ENCODE measurements at regions not wholly inside any gene's neighbourhood (a gene's known extent, or its start where the extent isn't known, plus 50 kb on each side); places are given as distances from the start of the nearest gene placed in this dataset.
"Not testable (repeated sequence)": the region's sequence is repeated elsewhere in the genome, so short reads cannot be mapped to it uniquely, and the experiment has no call there.

DNA sequence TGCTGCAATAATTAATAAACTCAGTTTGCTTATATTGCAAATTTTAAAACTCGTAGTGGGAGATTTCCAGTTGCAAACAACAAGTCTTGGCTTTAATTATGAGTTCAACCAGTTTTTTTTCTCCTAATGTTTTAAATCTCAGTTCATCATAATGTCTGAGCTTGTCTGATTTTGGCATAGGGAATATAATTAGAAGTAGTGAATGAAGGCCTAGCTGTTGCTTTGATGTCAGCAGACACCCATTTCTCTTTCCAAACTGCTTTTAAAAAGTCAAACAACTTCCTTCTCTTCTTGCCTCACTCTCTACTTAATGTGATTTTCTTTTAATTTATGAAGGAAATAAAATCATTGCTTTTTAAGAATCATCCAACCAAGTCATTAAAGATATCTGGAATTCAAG, 1462.1 kb downstream of the DPP10 start:
- DNase-seq (ENCODE audit: low read depth in 2 of 2): no peak

DNA sequence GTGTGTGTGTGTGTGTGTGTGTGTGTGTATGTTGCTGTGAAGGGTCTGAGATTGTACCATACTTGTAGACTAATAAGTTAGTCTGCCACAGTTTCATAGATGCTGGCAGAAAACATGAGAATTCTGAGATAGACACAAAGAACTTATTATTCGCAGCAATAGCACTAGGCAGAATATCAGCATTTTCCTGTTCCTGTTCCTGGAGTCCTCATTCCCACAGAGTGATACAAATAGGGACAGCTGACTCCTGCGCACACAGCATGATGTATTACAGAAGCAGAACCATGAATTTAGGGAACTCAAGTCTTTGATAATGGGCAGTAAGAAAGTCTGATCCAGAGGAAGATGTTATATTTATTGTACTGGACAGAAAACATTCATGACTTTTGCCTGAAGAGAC, 1466.3 kb downstream of the DPP10 start:
- DNase-seq (ENCODE audit: low read depth in 2 of 2): no peak

DNA sequence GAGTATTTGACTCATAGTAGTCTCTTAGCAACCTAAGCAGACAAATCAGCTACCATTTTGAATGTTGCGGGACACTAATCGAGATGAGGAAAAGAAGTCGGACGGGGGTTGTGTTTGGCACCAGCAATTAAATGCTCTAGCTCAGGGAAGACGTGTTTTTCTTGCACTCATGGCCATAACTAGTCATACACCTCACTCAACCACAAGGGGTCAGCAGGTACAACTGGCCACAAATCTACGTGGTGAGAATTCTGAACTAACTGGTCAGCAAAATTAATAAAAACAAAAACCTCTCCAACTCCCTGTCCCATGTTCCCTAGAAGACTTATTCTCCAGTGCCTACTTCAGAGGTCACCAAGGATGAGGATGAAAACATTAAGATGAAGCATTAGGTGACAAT, 1467.8 kb downstream of the DPP10 start:
- no peak for DNase-seq (ENCODE audit: low read depth in 2 of 2)

DNA sequence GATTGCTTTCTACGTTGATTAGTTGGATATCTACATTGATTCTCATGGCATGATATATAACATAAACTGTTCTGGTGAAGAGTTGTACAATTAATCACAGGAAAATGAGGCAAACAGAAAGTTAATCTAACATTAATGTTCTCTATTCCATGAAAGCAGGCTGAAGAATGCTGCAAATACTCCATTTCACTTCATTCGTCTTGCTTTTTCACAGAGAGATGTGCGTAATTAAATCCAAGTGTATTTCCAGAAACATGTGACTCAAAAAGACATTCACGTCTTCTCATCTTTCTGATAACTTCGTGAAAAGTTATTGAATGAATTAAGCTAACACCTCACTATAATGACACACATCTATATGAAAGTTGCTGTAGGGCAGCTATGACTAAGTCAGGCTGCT, 1471.5 kb downstream of the DPP10 start:
- no peak for DNase-seq (ENCODE audit: low read depth in 2 of 2)

DNA sequence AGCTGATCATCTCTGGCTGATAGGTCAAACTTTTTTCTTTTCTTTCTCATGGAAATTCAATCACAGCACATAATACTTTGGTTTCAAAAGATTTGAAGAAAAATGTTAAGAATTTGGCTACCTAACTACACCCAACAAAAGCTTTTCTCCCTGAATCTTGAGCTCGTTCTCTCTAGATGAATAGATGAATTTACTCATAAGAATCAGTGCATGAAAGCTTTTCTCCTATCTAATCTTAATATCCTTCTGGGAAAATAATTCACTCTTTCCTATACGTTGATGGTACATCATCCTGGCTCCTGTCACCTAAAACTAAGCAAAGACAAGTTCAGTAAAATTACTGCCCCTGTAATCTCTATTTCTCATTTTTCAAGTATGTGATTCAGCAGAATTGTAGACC, 1479.1 kb downstream of the DPP10 start:
- DNase-seq (ENCODE audit: low read depth in 2 of 2): no peak

DNA sequence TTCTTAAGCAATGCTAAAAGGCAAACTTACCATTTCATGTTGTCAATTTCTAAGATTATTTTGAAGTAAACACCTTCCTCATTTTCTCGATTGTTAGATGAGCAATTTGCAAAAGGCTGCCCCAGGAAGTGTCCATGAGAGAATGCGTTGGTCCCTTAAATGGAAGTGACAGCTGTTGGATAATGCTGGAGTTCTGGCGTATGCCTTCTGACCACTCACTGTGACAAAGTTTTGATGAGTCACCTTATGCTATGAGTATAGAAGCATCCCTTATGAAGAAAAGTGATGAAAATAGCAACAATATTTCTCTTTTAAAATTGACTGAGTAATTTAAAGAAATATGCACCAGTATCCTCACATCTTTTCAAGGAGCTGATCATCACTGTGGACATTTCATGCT, 1497.5 kb downstream of the DPP10 start:
- no peak for DNase-seq (ENCODE audit: low read depth in 2 of 2)

DNA sequence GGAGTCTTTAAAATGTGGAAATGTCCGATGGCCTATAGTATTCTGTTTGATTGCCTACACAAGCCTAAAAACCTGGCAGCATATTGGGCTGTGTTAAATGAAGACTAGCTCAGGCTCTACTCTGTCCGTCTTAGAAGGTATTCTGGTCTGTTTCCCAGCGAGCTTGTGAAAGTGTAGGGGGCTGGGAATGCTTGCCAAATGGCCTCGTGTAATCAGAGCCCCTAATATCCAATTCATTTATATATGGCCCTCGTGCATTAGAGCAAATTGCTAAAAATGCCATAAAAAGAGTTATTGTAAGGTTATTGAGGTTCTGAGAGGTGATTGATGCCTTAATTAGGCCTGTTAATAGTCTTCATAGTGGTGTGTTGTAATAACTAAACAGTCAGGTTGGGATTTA, 1500.4 kb downstream of the DPP10 start:
- DNase-seq (ENCODE audit: low read depth in 2 of 2): no peak

DNA sequence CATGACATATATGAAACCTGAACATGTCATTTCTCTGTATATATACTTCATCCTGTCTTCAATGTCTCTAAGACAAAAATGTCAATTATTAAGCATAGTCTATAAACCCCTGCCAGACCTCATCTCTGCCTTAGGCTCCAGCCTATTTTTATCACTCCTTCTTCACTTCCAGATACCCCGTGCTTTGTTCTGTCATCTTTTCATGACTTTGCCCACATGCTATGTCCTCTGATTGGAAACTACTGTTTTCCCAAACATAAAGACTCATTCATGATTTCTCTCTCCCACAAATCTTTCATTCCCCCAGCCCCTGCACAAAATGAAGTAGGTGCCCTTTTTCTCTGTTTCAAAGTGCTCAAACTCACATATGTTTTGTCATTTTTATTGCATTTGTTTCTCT, 1503.9 kb downstream of the DPP10 start:
- DNase-seq (ENCODE audit: low read depth in 2 of 2): no peak

DNA sequence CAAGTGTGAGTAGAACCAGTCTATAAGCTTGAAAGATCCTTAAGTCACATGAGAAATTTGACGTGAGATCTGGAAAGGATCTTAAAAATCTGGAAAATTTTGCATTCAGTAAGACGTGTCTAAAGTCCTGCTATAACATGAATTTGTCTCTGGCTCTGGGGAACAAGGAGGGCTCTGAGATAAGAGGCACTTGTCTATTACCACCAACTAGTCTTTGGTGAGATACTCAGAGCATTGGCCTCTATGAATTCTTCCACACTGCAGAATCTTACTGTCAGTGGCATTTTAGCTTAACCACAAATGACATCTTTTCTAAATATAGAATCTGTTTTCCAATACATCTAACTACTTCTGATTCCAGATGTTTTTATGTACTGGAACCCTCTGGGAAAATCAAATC, 1504.5 kb downstream of the DPP10 start:
- no peak for DNase-seq (ENCODE audit: low read depth in 2 of 2)

DNA sequence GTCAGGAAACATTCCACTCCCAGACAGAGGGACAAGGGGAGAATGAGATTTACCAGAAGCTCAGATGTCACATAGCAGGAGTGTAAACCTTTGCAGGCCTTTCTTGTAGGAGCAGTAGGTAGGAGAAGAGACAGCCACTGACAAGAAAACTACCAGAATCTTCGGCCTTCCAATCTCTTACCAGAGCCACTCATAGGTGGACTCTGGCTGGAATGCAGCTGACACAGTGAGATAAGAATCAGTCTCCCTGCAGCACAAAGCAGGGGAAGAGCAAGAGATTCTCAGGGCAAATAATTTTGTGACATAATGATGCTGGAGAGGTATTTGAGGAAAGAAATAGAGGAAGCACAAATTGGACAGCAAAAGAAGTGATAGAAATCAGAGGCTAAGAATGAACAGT, 1534.5 kb downstream of the DPP10 start:
- DNase-seq (ENCODE audit: low read depth in 2 of 2): no peak

DNA sequence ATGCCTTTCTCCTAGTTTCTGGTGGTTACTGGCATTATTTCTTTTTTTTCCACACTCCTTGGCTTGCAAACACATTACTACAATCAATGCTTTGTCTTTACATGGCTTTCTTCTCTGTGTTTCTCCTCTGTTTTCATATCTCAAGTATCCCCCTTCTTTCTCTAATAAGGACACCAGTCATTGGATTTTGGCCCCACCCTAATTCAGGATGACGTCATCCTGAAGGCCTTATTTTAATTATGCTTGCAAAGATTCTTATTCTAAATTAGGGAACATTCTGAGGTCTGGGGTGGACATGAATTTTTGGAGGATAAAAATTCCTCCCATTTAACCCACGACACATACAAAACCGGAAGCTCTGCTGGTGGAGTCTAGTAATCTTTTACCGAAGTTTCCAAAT, 1556.6 kb downstream of the DPP10 start:
- DNase-seq (ENCODE audit: low read depth in 2 of 2): no peak

DNA sequence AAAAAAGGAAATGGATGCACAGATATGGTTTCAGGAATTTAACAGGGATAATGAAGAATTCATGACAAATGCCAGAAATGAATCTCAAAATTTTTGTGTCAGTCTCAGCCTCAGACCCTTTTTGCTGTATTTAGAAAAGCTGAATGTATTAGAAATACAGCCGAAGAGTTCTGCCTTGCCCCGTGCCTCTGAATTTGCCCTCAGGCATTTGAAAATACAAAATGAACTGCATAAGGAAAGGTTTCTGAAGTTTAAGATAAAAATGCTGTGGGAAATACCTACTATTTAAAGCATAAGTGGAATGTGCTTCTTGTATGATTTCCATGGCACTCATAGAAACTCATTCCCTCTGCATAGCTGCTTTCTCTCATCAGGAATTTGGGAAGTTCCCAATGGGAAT, 1580.6 kb downstream of the DPP10 start:
- no peak for DNase-seq (ENCODE audit: low read depth in 2 of 2)

DNA sequence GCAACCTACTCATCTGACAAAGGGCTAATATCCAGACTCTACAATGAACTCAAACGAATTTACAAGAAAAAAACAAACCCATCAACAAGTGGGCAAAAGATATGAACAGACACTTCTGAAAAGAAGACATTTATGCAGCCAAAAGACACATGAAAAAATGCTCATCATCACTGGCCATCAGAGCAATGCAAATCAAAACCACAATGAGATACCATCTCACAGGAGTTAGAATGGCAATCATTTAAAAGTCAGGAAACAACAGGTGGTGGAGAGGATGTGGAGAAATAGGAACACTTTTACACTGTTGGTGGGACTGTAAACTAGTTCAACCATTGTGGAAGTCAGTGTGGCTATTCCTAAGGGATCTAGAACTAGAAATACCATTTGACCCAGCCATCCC, 1596.3 kb downstream of the DPP10 start:
- DNase-seq (ENCODE audit: low read depth in 2 of 2): not testable (repeated sequence)

DNA sequence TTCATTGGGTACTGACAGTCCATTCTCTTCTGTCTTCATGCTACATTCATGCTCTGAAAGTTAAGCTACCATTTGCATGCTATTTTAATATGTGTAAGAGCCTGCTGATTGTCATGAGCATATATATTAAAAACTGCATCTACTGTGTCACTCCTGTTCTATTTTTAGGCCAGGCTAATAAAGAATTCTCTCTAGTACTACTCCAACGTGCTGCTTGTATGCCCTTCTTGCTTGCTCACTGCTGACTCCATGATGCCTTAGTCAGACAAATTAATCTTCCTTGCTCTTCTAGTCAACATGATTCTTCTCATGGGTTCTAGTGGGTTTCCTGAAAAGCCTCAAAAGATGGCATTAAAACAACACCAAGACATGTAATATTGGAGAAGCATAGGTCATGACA, 1600.1 kb downstream of the DPP10 start:
- DNase-seq (ENCODE audit: low read depth in 2 of 2): no peak

DNA sequence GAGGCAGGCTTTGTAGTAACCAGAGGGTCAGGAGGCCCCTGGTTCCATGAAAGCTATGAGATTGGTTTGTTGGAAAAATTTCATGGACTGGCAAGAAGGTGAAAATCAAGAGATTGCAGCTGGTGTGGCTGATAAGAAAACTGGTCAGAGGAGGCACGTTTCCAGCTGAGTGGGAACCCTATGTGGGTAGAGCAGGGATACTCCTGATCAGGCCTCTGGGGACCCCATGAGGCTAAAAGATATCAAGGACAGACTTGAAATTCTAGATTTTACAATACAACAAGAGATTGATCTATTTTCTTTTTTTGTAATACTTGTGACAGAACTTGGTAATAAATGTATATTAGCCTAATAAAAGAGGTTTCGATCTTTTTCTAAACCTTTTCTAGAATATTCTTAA, 1615.1 kb downstream of the DPP10 start:
- DNase-seq (ENCODE audit: low read depth in 2 of 2): no peak

DNA sequence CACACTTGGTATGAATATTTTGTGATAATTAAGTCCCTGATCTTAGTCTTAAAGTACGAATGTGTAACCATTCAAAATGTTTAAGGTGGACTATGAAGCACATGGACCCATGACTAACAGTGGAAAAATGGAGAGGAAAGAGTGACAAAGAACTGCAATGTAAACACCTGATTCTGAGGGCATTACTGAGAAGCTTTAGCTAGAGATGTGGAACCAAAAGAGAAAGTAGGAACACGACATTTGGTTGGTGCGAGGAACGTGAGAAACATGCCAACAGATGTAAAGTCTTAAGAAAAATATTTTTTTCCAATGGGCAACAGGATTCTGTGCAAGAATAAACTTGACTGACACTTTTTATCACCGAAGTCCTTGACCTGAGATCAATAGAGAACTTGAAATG, 1618.6 kb downstream of the DPP10 start:
- DNase-seq (ENCODE audit: low read depth in 2 of 2): no peak

DNA sequence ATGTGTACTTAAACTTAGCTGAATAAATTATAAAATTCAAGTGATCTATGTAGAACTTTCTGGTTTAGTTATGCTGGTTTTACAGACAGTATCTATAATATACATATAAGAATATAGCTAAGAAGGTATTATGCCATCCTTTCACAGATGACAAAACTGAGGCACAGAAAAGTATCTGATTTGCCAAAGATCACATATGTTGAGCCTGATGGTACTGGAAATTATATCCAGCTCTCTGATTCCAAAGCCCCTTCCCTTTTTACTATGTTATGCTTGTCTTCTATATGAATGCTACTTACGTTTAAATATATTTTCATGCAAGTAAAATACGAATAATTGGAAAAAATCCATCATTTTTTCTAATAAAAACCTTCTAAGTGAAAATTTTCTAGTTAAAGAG, 1631.3 kb downstream of the DPP10 start:
- DNase-seq (ENCODE audit: low read depth in 2 of 2): no peak

DNA sequence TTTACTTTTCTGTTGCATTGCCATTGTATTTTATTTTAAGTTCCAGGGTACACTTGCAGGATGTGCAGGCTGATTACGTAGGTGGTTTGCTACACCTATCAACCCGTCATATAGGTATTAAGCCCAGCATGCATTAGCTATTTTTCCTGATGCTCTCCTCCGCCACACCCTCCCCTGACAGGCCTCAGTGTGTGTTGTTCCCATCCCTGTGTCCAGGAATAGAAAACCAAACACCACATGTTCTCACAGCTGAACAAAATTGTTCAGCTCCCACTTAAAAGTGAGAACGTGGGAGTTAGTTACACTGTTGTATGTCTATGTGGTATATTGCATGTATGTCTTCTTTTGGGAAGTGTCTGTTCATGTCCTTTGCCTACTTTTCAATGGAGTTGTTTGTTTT, 1631.7 kb downstream of the DPP10 start:
- DNase-seq (ENCODE audit: low read depth in 2 of 2): no peak

DNA sequence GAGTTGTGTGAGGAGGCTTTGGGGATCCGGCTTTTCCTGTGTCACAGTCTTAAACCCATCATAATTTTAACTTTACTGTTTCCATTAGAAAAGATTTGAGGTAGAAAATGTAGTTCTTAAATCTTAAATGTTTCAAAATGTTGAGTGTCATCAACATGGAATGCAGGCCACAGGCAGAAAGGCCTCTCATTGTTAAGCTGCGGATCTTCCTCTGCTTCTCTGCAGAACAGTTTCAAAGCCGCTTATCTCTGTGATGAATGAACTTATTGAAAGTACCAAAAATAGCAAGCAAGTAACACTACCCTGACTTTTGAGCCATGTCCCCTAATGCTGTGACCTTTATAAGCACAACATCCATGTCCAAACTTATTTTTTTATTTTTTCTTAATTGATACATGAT, 1645.8 kb downstream of the DPP10 start:
- DNase-seq (ENCODE audit: low read depth in 2 of 2): no peak

DNA sequence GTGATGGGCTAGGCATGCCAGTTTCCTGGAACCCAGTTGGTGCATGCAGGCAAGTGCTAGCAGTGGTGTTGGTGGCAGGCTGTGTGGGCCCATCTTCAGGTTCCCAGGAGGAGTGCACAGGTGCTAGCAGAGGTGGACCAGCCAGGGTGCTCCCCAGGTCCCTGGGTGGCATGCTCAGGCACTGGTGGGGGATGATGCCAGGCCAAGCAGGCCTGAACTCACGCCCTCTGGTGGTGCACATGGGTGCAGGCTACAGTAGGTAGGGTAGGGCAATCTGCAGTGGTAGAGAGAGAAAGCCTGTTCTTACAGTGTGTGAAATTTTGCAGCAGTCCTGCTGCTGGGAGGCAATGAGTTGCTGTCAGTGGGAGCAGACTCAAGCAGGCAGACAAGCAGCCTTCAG, 1651.8 kb downstream of the DPP10 start:
- DNase-seq (ENCODE audit: low read depth in 2 of 2): no peak

DNA sequence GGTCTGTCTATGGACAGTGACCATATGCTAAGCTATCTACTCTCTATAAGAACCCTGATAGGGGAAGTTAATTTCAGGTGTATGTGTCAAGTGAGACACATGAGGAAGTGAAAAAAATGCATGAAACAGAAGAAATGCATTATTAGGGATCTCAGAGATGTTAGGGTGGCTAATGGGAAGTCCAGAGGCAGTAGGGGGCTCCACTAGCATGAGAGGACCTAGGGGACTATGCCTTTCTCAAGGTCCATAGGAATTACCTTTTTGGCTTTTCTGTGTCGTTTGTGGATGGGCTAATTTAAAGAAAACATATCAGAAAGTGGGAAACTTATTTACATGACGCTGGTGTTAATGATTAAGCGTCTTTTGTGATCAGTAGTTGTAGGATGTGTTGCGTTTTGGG, 1653.2 kb downstream of the DPP10 start:
- no peak for DNase-seq (ENCODE audit: low read depth in 2 of 2)

DNA sequence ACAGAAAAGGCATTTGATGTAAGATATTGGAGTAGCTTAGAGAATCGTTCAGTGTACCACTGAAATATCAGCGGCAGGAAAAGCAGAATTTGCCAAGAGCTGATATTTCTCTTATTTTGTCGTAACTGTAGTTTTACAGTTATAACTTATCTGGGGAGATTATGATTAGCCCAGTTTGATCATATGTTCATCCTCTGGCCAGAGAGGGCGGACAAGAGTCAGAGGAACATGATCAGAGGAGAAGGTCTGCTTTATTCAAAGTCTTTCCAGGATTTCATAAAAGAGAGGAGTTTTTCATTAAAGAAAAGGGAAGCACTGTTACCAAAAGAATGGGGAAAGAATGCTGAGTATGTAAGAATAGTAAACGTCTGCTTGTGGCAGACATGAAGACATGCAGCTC, 1655.6 kb downstream of the DPP10 start:
- DNase-seq (ENCODE audit: low read depth in 2 of 2): no peak

DNA sequence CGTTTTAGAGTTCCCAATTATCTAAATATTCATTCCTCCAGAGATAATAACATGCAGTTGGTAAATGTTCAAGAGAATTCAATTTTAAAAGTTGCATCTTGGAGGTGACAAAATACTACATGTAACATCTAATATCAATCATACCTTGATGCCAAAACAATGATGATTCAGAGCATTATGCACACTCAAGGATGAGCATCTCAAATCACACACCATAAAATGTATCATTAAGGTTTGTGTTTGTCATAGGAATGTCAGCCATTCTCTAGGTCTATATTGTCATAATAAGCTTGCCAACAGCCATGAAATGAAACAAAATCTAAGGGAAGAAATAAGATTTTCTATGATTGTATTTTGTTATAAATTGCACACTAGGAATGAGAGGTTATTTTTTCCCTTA, 1667.0 kb downstream of the DPP10 start:
- no peak for DNase-seq (ENCODE audit: low read depth in 2 of 2)

DNA sequence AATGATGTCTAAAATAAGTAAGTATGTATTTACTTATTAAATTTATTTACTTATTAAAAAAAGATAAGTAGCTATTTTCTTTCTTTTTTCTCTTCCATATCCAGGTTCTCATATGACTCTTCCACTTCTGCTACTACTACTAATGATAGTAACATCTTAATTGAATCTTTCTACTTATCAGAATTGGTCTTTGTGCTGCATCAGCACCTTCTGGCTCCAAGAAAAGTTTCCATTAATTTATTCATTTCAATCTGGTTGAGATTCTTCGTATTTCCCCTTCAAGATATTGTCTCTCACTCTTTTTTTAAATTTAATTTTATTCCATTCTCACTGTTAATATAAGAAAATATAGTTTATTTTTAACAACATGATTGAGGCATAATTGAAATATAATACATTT, 1675.4 kb downstream of the DPP10 start:
- DNase-seq (ENCODE audit: low read depth in 2 of 2): no peak

DNA sequence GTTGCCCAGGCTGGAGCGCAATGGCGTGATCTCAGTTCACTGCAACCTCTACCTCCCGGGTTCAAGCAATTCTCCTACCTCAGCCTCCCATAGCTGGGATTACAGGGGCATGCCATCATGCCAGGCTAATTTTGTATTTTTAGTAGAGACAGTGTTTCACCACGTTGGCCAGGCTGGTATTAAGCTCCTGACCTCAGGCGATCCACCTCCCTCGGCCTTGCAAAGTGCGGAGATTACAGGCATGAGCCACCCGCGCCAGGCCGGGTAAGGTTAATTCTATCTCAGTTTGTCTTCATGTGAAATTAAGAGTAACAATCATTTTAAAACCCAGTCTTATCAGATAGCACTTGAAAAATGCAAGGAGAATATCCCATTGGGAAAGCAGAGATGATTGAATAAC, 1681.7 kb upstream of the DDX18 start:
- DNase-seq (ENCODE audit: low read depth in 2 of 2): no peak

Measured in fibroblast of skin of left biceps (primary cell).